ENCODE measurements at regions not wholly inside any gene's neighbourhood (a gene's known extent, or its start where the extent isn't known, plus 50 kb on each side); places are given as distances from the start of the nearest gene placed in this dataset.

DNA sequence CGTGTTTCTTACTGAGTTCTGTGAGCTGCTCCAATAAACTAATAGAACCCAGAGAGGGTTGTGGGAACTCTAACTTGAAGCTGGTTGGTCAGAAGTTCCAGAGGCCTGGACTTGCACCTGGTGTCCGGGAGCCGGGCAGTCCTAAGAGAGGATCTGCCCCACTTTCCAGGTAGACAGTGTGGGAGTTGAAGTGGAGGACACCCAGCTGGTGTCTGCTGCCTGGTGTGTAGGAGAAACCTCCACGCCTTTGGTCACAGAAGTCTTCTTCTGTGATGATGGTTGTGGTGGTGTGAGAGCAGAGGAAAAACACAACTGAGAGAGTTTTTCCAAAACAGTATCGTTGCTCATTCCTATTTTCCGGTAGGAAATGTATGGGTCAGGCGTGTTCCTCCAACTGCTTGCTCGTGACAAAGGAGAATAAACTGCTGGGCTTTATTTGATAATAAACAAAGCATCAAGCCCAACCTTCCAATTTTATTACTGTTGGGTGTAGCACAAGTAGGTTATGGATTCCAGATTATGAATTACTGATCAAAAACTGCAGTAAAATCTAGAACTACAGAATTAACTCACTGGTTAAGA lies 137.0 kb downstream of the KLF13 start (continued):
- TF ChIP-seq SUPT20H (IDR thresholded peaks at IDR 0.05; ENCODE audit: borderline replicate concordance, control insufficient read depth, low read depth, low read length): no peak
- TF ChIP-seq SIX5 (IDR thresholded peaks at IDR 0.05; ENCODE audit: low read depth, low read length, severe bottlenecking): no peak
- no peak for TF ChIP-seq CTCF (IDR thresholded peaks at IDR 0.05 in 2 of 3, conservative IDR thresholded peaks at IDR 0.05 in 1 of 3; ENCODE audit: control insufficient read depth in 2 of 3, extremely low read depth in 1 of 3, insufficient read depth in 1 of 3, low read depth in 3 of 3, low read length in 3 of 3)
- TF ChIP-seq HDGF (IDR thresholded peaks at IDR 0.05): no peak
- no peak for TF ChIP-seq TARDBP (IDR thresholded peaks at IDR 0.05; ENCODE audit: borderline replicate concordance)
- TF ChIP-seq, protein P1, sequence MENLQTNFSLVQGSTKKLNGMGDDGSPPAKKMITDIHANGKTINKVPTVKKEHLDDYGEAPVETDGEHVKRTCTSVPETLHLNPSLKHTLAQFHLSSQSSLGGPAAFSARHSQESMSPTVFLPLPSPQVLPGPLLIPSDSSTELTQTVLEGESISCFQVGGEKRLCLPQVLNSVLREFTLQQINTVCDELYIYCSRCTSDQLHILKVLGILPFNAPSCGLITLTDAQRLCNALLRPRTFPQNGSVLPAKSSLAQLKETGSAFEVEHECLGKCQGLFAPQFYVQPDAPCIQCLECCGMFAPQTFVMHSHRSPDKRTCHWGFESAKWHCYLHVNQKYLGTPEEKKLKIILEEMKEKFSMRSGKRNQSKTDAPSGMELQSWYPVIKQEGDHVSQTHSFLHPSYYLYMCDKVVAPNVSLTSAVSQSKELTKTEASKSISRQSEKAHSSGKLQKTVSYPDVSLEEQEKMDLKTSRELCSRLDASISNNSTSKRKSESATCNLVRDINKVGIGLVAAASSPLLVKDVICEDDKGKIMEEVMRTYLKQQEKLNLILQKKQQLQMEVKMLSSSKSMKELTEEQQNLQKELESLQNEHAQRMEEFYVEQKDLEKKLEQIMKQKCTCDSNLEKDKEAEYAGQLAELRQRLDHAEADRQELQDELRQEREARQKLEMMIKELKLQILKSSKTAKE (IDR thresholded peaks at IDR 0.05; ENCODE audit: low read depth, poor library complexity, severe bottlenecking): no peak

All from GM12878 (cell line).